GM21447 (cell line): ENCODE measurements at regions not wholly inside any gene's neighbourhood (a gene's known extent, or its start where the extent isn't known, plus 50 kb on each side); places are given as distances from the start of the nearest gene placed in this dataset.
"Not testable (repeated sequence)": the region's sequence is repeated elsewhere in the genome, so short reads cannot be mapped to it uniquely, and the experiment has no call there.

Experiments used
- ATAC-seq: cut with Tn5 transposase; IDR thresholded peaks from one replicate; pipeline ENCODE4 v1.9.1; 2021; ENCODE audit not compliant: unreplicated experiment

- no peak for ATAC-seq
Observed at GRCh38 chr10:28986117-28986792, 302.6 kb upstream of the LYZL1 start.

- no peak for ATAC-seq
Observed at GRCh38 chr10:28986856-28987255, 302.0 kb upstream of the LYZL1 start.

- no peak for ATAC-seq
Observed at GRCh38 chr10:28987555-28988320, 301.1 kb upstream of the LYZL1 start.

- no peak for ATAC-seq
Observed at GRCh38 chr10:28988980-28989379, 299.9 kb upstream of the LYZL1 start.

GRCh38 chr10:28991333-28992270, 297.3 kb upstream of the LYZL1 start:
- no peak for ATAC-seq

- ATAC-seq, result no peak
Observed at GRCh38 chr10:28993056-28993455, 295.8 kb upstream of the LYZL1 start.

- ATAC-seq, result no peak
Observed at GRCh38 chr10:28993861-28994260, 295.0 kb upstream of the LYZL1 start.

GRCh38 chr10:28994802-28995201, 294.1 kb upstream of the LYZL1 start:
- not testable (repeated sequence) for ATAC-seq

GRCh38 chr10:28995497-28995896, 293.4 kb upstream of the LYZL1 start:
- no peak for ATAC-seq

- ATAC-seq, result no peak
Observed at GRCh38 chr10:28996345-28996744, 292.5 kb upstream of the LYZL1 start.

GRCh38 chr10:28996947-28997551, 291.8 kb upstream of the LYZL1 start:
- no peak for ATAC-seq

- ATAC-seq, result no peak
Observed at GRCh38 chr10:28997734-28998133, 291.1 kb upstream of the LYZL1 start.

- no peak for ATAC-seq
Observed at GRCh38 chr10:29001801-29002200, 287.1 kb upstream of the LYZL1 start.

- not testable (repeated sequence) for ATAC-seq
Observed at GRCh38 chr10:29003014-29003413, 285.9 kb upstream of the LYZL1 start.

GRCh38 chr10:29005988-29006387, 282.9 kb upstream of the LYZL1 start:
- no peak for ATAC-seq

GRCh38 chr10:29007370-29007747, 281.5 kb upstream of the LYZL1 start:
- no peak for ATAC-seq

GRCh38 chr10:29007748-29008610, 280.9 kb upstream of the LYZL1 start:
- ATAC-seq, result no peak

- ATAC-seq, result no peak
Observed at GRCh38 chr10:29009464-29009863, 279.4 kb upstream of the LYZL1 start.

- no peak for ATAC-seq
Observed at GRCh38 chr10:29011516-29011915, 277.4 kb upstream of the LYZL1 start.

GRCh38 chr10:29012926-29013554, 275.8 kb upstream of the LYZL1 start:
- ATAC-seq, result no peak
